ENCODE measurements at regions not wholly inside any gene's neighbourhood (a gene's known extent, or its start where the extent isn't known, plus 50 kb on each side); places are given as distances from the start of the nearest gene placed in this dataset.
"Not testable (repeated sequence)": the region's sequence is repeated elsewhere in the genome, so short reads cannot be mapped to it uniquely, and the experiment has no call there.

- DNase-seq: no peak
These were observed 797.3 kb upstream of the ARRDC3 start for GRCh38 chr5:92180391-92180790.

GRCh38 chr5:92179651-92180050 lies 796.5 kb upstream of the ARRDC3 start:
- no peak for DNase-seq

- DNase-seq: no peak
These were observed 794.9 kb upstream of the ARRDC3 start for GRCh38 chr5:92177926-92178487.

GRCh38 chr5:92163906-92164305 lies 780.8 kb upstream of the ARRDC3 start:
- DNase-seq: no peak

GRCh38 chr5:92147798-92148197 lies 764.7 kb upstream of the ARRDC3 start:
- no peak for DNase-seq

GRCh38 chr5:92147266-92147665 lies 764.1 kb upstream of the ARRDC3 start:
- DNase-seq: no peak

GRCh38 chr5:92145852-92146251 lies 762.7 kb upstream of the ARRDC3 start:
- DNase-seq: no peak

GRCh38 chr5:92144824-92145223 lies 761.7 kb upstream of the ARRDC3 start:
- DNase-seq: no peak

- DNase-seq: not testable (repeated sequence)
These were observed 749.3 kb upstream of the ARRDC3 start for GRCh38 chr5:92132294-92132908.

GRCh38 chr5:92126182-92126581 lies 743.1 kb upstream of the ARRDC3 start:
- no peak for DNase-seq

GRCh38 chr5:92119110-92119509 lies 736.0 kb upstream of the ARRDC3 start:
- no peak for DNase-seq

GRCh38 chr5:92106808-92107207 lies 723.7 kb upstream of the ARRDC3 start:
- DNase-seq: no peak

GRCh38 chr5:92104126-92104525 lies 721.0 kb upstream of the ARRDC3 start:
- no peak for DNase-seq

- DNase-seq: no peak
These were observed 719.2 kb upstream of the ARRDC3 start for GRCh38 chr5:92102313-92102712.

GRCh38 chr5:92092239-92092638 lies 709.1 kb upstream of the ARRDC3 start:
- DNase-seq: no peak

GRCh38 chr5:92086059-92086811 lies 703.1 kb upstream of the ARRDC3 start:
- no peak for DNase-seq

GRCh38 chr5:92081958-92082712 lies 699.0 kb upstream of the ARRDC3 start:
- no peak for DNase-seq

- no peak for DNase-seq
These were observed 687.7 kb upstream of the ARRDC3 start for GRCh38 chr5:92070786-92071185.

- DNase-seq: no peak
These were observed 681.9 kb upstream of the ARRDC3 start for GRCh38 chr5:92064993-92065392.

GRCh38 chr5:92051741-92052140 lies 668.6 kb upstream of the ARRDC3 start:
- DNase-seq: no peak

- no peak for DNase-seq
These were observed 667.9 kb upstream of the ARRDC3 start for GRCh38 chr5:92050970-92051369.

GRCh38 chr5:92041911-92042660 lies 659.0 kb upstream of the ARRDC3 start:
- DNase-seq: no peak

Data from muscle of back (tissue), 3 donors.